GM06990 (cell line): ENCODE measurements at regions not wholly inside any gene's neighbourhood (a gene's known extent, or its start where the extent isn't known, plus 50 kb on each side); places are given as distances from the start of the nearest gene placed in this dataset.

ENCODE experiments used
- DNase-seq: peaks from one replicate; pipeline ENCODE4 v3.0.0-alpha.2; 2011; ENCODE audit not compliant: insufficient read length; ENCODE audit errors: extremely low read depth
- H3K27me3 ChIP-seq: replicated peaks from 2 replicates; pipeline ENCODE4 v1.6.0; 2011; ENCODE audit warnings: low read length; ENCODE audit not compliant: control insufficient read depth, insufficient read depth
- H3K36me3 ChIP-seq: 2 replicates; pipeline ENCODE4 v1.5.1; 2011; ENCODE audit warnings: low read length; ENCODE audit not compliant: control insufficient read depth, insufficient read depth
- H3K4me3 ChIP-seq: replicated peaks from 2 replicates; pipeline ENCODE4 v1.5.1; 2011; ENCODE audit warnings: low read depth, mild to moderate bottlenecking, control low read depth, low read length
- TF ChIP-seq, protein P1 (sequence below): IDR thresholded peaks from 2 replicates; pipeline ENCODE4 v1.5.1; 2011; ENCODE audit warnings: low read length, control low read depth, mild to moderate bottlenecking, inconsistent platforms; ENCODE audit not compliant: insufficient read depth, poor library complexity, severe bottlenecking

DNA sequence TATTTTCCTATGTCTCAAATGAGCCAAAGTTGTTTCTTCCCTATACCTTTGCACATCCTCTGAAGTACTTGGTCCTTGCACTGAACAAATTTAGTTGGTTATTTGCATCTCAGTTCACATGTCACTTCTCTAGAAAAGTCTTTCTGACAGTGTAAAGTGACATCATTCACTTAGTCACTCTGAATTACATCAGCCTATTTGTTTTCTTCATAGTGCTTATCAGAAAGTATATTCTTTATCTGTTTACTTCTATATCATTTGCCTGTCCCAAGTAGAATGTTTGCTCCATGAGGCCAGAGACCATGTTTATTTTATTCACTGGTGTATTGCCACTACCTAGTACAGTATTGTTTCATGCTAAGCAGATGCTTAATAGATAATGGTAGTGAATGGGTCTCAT is 173.7 kb downstream of the HNMT start:
- H3K4me3 ChIP-seq, result no peak overlapping the region
- no peak for DNase-seq
- no peaks in the 10 kb centered on the region for H3K36me3 ChIP-seq
- TF ChIP-seq, protein P1, sequence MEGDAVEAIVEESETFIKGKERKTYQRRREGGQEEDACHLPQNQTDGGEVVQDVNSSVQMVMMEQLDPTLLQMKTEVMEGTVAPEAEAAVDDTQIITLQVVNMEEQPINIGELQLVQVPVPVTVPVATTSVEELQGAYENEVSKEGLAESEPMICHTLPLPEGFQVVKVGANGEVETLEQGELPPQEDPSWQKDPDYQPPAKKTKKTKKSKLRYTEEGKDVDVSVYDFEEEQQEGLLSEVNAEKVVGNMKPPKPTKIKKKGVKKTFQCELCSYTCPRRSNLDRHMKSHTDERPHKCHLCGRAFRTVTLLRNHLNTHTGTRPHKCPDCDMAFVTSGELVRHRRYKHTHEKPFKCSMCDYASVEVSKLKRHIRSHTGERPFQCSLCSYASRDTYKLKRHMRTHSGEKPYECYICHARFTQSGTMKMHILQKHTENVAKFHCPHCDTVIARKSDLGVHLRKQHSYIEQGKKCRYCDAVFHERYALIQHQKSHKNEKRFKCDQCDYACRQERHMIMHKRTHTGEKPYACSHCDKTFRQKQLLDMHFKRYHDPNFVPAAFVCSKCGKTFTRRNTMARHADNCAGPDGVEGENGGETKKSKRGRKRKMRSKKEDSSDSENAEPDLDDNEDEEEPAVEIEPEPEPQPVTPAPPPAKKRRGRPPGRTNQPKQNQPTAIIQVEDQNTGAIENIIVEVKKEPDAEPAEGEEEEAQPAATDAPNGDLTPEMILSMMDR, result no peak
- H3K27me3 ChIP-seq, result no peaks in the 10 kb centered on the region

DNA sequence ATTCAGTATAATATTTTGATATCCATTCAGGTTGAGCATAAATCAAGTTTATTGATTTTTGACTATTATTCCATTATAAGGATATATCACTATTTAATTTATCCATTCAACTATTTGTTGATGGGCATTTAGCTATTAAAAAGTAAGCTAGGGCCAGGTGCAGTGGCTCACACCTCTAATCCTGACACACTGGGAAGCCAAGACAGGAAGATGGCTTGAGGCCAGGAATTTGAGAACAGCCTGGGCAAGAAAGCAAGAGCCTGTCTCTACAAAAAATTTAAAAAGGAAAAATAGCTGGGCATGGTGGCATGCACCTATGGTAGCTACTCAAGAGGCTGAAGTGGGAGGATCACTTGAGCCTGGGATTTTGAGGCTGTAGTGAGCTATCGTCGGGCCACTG is 183.5 kb downstream of the HNMT start:
- TF ChIP-seq, protein P1, result no peak
- no peak for DNase-seq
- H3K27me3 ChIP-seq, result no peaks in the 10 kb centered on the region
- H3K36me3 ChIP-seq, result no peaks in the 10 kb centered on the region
- no peak overlapping the region for H3K4me3 ChIP-seq

DNA sequence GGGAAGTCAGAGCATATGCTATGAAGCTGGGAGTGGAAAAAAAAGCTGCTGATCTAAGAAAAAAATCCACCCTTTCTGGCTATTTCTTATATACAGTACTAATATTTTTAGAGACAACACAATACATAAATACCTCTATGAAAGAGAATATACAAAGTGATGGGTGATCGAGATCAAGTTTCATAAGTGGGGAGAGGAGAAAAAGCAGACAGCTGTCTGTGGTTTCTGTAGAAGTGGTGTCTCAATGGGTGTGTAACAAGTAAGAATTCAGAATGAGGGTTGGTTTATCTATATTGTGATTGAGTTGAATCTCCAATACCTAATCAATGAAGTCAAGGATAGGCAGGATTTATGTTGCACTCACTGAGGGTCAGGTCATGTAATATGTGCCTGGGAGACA is 191.0 kb downstream of the HNMT start:
- DNase-seq, result no peak
- Histone ChIP-seq H3K36me3 (no peaks in the 10 kb centered on the region), H3K27me3 (no peaks in the 10 kb centered on the region), H3K4me3 (no peak overlapping the region)
- TF ChIP-seq, protein P1, result no peak

DNA sequence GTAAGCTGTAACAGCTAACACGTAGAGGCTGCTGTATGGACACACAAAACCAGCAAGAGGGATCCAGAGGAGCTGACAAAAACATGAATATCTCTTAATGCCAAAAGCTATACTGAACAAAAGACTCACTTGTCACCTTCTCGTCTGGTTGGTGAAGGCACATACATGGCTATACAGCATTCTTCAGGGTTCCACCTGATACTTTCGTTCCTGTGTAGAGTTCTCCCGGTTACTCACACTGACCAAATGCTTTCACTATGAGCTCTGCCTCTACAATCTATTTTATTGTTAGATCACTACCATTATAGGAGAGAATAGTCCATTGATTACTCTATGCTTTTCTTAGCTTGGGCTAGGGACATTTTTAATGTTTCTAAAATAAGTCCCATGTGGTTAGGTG is 193.1 kb downstream of the HNMT start:
- H3K27me3 ChIP-seq, result no peaks in the 10 kb centered on the region
- DNase-seq, result no peak
- H3K4me3 ChIP-seq, result no peak overlapping the region
- no peaks in the 10 kb centered on the region for H3K36me3 ChIP-seq
- TF ChIP-seq, protein P1, result no peak

DNA sequence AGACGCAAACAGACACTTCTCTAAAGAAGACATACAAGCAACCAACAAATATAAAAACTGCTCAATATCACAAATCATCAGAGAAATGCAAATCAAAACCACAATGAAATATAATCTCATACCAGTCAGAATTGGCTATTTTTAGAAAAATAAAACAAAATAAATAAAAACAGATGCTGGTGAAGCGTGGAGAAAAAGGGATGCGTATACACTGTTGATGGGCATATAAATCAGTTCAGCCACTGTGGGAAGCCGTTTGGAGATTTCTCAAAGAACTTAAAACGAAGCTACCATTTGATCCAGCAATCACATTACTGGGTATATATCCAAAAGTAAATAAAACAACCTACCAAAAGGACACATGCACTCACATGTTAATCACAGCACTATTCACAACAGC is 206.2 kb downstream of the HNMT start:
- TF ChIP-seq, protein P1, result no peak
- no peak overlapping the region for H3K4me3 ChIP-seq
- H3K36me3 ChIP-seq, result no peaks in the 10 kb centered on the region
- no peaks in the 10 kb centered on the region for H3K27me3 ChIP-seq
- no peak for DNase-seq

DNA sequence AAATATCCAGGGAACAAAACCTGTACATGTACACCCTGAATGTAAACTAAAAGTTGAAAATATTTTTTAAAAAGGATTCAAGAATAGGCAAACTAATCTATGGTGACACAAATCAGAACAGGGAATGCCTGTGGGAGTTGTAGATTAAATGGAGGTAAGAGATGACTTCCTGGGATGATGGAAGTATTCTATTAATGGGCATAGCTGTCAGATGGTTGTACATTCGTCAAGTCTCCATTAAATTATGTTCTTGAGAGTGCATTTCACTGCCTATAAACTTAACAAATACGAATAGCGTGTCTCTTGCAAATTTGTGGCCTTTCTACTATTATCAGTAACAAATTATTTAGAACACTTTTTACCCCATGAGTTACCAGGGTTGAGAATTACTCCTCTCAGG is 207.0 kb downstream of the HNMT start:
- H3K36me3 ChIP-seq, result no peaks in the 10 kb centered on the region
- no peaks in the 10 kb centered on the region for H3K27me3 ChIP-seq
- no peak overlapping the region for H3K4me3 ChIP-seq
- no peak for DNase-seq
- TF ChIP-seq, protein P1, result no peak
